Nephron (organoid): ENCODE measurements at regions not wholly inside any gene's neighbourhood (a gene's known extent, or its start where the extent isn't known, plus 50 kb on each side); places are given as distances from the start of the nearest gene placed in this dataset.

Experiments
- H3K27ac Mint-ChIP-seq, 3 experiments: 2 replicates each; pipeline ENCODE4 v1.8.0; 2020; ENCODE audit warnings: mixed read lengths in 3 of 3, mild to moderate bottlenecking in 2 of 3, moderate library complexity in 1 of 3
- H3K27me3 Mint-ChIP-seq: 2 replicates; pipeline ENCODE4 v1.8.0; 2021; ENCODE audit warnings: low read depth, mild to moderate bottlenecking, moderate library complexity, mixed read lengths
- H3K36me3 Mint-ChIP-seq: 2 replicates; pipeline ENCODE4 v1.8.0; 2020; ENCODE audit warnings: low read depth, mixed read lengths
- H3K4me1 Mint-ChIP-seq: 2 replicates; pipeline ENCODE4 v1.8.0; 2020; ENCODE audit warnings: mixed read lengths
- H3K4me3 Mint-ChIP-seq, 3 experiments: 2 replicates each; pipeline ENCODE4 v1.8.0; 2020; ENCODE audit warnings: mild to moderate bottlenecking in 3 of 3, mixed read lengths in 3 of 3, moderate library complexity in 2 of 3
- H3K9me3 Mint-ChIP-seq: 2 replicates; pipeline ENCODE4 v1.8.0; 2020; ENCODE audit warnings: mixed read lengths
- TF ChIP-seq, protein P1 (sequence below), 3 experiments: fragments of 200-600 bp; sonication (generic); IDR thresholded peaks; one replicate each; pipeline ENCODE4 v1.5.0; 2021; ENCODE audit warnings: antibody characterized with exemption in 3 of 3; ENCODE audit not compliant: unreplicated experiment in 3 of 3

- H3K4me1 Mint-ChIP-seq, result peaks cover 34% of the 10 kb centered on the region
- H3K4me3 Mint-ChIP-seq, result peak overlapping the region in 1 of 3 experiments; percentile 3
- H3K27me3 Mint-ChIP-seq, result peaks cover 5% of the 10 kb centered on the region
- no peaks in the 10 kb centered on the region for H3K9me3 Mint-ChIP-seq
- TF ChIP-seq, protein P1, sequence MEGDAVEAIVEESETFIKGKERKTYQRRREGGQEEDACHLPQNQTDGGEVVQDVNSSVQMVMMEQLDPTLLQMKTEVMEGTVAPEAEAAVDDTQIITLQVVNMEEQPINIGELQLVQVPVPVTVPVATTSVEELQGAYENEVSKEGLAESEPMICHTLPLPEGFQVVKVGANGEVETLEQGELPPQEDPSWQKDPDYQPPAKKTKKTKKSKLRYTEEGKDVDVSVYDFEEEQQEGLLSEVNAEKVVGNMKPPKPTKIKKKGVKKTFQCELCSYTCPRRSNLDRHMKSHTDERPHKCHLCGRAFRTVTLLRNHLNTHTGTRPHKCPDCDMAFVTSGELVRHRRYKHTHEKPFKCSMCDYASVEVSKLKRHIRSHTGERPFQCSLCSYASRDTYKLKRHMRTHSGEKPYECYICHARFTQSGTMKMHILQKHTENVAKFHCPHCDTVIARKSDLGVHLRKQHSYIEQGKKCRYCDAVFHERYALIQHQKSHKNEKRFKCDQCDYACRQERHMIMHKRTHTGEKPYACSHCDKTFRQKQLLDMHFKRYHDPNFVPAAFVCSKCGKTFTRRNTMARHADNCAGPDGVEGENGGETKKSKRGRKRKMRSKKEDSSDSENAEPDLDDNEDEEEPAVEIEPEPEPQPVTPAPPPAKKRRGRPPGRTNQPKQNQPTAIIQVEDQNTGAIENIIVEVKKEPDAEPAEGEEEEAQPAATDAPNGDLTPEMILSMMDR (IDR thresholded peaks at IDR 0.05; ENCODE audit: unreplicated experiment in 3 of 3), result no peak
- H3K36me3 Mint-ChIP-seq, result no peaks in the 10 kb centered on the region
- H3K27ac Mint-ChIP-seq, result peak overlapping the region; percentile 32 to 43 (median 34)
Measured at GRCh38 chr4:187478292-187479140, 517.1 kb upstream of the ZFP42 start.

- Mint-ChIP-seq H3K27me3 (peaks cover 5% of the 10 kb centered on the region), H3K36me3 (no peaks in the 10 kb centered on the region), H3K4me3 (no peak overlapping the region), H3K27ac (peak overlapping the region in 1 of 3 experiments; percentile 43), H3K4me1 (peaks cover 34% of the 10 kb centered on the region), H3K9me3 (peaks cover 4% of the 10 kb centered on the region)
- TF ChIP-seq, protein P1 (IDR thresholded peaks at IDR 0.05; ENCODE audit: unreplicated experiment in 3 of 3), result no peak
Measured at GRCh38 chr4:187479511-187479910, 516.1 kb upstream of the ZFP42 start.

DNA sequence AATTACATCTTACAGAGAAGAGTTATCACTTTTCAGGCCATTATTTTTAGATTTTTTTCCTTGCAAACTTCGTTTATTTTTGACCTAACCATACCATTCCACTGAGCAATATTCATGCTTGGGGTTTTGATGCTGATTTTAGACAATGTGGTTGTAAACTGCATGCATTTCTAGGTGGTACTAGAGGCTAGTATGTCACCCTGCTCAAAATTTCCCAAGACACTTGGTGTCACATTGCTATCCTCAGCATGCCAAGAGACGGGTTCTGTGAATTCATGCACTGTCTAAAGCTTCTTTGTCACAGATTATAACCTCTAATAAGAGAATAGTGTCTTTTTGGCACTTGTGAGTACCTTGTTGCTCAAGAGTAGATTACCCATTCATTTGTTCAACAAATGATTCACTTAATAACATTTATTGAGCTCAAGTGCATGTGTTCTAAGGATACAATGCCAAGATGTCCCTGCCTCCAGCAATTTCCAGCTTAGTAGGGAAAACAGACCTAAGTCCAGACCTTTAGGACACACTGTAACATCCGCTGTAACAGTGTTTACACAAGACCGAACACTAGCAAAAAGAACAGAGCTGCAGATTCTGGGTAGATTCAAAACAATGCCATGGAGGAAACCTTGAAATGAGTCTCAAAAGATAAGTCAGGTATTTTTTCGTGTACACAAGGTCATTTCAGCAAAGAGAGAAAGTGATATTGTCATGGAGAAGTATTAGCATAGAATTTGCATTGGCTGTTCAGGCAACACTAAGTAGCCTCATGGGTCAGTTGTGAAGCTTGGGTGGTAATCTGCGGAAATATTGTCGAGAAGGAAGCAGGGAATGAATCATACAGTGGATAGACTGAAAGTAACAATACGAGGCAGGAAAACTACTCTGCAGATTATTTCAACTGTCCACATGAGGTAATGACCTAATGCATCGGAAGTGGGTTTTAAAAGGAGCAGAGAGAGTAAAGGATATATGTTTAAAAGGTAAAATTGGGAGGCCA is 515.1 kb upstream of the ZFP42 start:
- Mint-ChIP-seq H3K4me3 (no peak overlapping the region), H3K9me3 (peaks cover 6% of the 10 kb centered on the region), H3K27ac (no peak overlapping the region), H3K36me3 (no peaks in the 10 kb centered on the region), H3K4me1 (peaks cover 29% of the 10 kb centered on the region), H3K27me3 (no peaks in the 10 kb centered on the region)
- TF ChIP-seq, protein P1 (IDR thresholded peaks at IDR 0.05; ENCODE audit: unreplicated experiment in 3 of 3), result no peak

DNA sequence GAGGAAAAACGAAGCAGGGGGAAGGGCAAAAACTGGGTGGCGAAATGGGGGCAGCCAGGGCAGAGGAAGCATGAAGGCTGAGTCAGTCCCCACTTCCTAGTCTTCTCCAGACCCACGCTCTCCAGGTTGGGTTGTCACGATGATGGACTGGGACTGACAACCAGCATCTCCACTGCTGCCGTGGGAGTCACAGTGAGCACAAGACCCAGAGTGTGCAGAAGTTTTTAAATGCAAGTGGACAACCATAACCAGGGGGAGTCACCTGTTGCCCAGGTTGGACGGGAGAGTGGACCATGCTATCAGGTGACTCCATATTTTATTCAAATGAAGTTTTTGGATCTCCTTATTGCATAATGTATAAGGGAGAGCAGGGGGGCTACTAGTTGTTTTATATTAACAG is 511.4 kb upstream of the ZFP42 start:
- H3K27ac Mint-ChIP-seq, result no peak overlapping the region
- peaks cover 12% of the 10 kb centered on the region for H3K4me1 Mint-ChIP-seq
- H3K27me3 Mint-ChIP-seq, result no peaks in the 10 kb centered on the region
- peaks cover 16% of the 10 kb centered on the region for H3K36me3 Mint-ChIP-seq
- no peak overlapping the region for H3K4me3 Mint-ChIP-seq
- TF ChIP-seq, protein P1 (IDR thresholded peaks at IDR 0.05; ENCODE audit: unreplicated experiment in 3 of 3), result no peak
- peaks cover 32% of the 10 kb centered on the region for H3K9me3 Mint-ChIP-seq

DNA sequence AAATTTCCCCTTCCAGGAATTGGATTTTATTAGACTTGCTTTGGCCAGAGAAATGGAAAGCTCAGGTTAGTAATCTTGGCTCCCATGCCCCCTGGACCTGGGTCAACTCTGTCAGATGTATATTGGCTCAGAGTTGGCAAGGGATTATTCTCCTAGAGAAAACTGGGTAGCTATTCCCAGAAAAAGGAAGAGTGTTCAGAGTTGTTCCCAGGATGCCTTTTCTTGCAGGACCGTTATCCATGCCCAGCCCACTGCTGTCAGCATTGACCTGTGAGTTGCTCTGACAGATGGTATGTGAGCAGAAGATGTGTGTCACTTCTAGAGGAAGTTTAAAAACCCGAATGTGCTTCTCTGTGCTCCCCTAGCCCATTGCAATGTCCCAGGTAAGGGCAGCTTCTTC is 509.9 kb upstream of the ZFP42 start:
- TF ChIP-seq, protein P1 (IDR thresholded peaks at IDR 0.05; ENCODE audit: unreplicated experiment in 3 of 3), result no peak
- H3K9me3 Mint-ChIP-seq, result peaks cover 40% of the 10 kb centered on the region
- H3K4me1 Mint-ChIP-seq, result peaks cover 3% of the 10 kb centered on the region
- H3K36me3 Mint-ChIP-seq, result peaks cover 17% of the 10 kb centered on the region
- no peaks in the 10 kb centered on the region for H3K27me3 Mint-ChIP-seq
- no peak overlapping the region for H3K27ac Mint-ChIP-seq
- H3K4me3 Mint-ChIP-seq, result no peak overlapping the region
